ENCODE measurements at regions not wholly inside any gene's neighbourhood (a gene's known extent, or its start where the extent isn't known, plus 50 kb on each side); places are given as distances from the start of the nearest gene placed in this dataset.
"Not testable (repeated sequence)": the region's sequence is repeated elsewhere in the genome, so short reads cannot be mapped to it uniquely, and the experiment has no call there.

GRCh38 chr3:154902495-154902894 lies 177.6 kb upstream of the MME start:
- DNase-seq (ENCODE audit: low spot score); FAIRE-seq: not testable (repeated sequence)

GRCh38 chr3:154901278-154901677 lies 178.8 kb upstream of the MME start:
- DNase-seq (ENCODE audit: low spot score) (no peak), FAIRE-seq (no peak)

- FAIRE-seq = no peak
- DNase-seq (ENCODE audit: low spot score) = no peak
These were observed 179.3 kb upstream of the MME start for GRCh38 chr3:154900816-154901215.

- no peak for DNase-seq (ENCODE audit: low spot score)
- FAIRE-seq = no peak
These were observed 181.2 kb upstream of the MME start for GRCh38 chr3:154898916-154899315.

- no peak for DNase-seq (ENCODE audit: low spot score)
- no peak for FAIRE-seq
These were observed 181.7 kb upstream of the MME start for GRCh38 chr3:154898443-154898842.

GRCh38 chr3:154893813-154894212 lies 186.3 kb upstream of the MME start:
- FAIRE-seq = no peak
- DNase-seq (ENCODE audit: low spot score) = no peak

- FAIRE-seq = no peak
These were observed 190.9 kb upstream of the MME start for GRCh38 chr3:154889227-154889634.

GRCh38 chr3:154887869-154888268 lies 192.2 kb upstream of the MME start:
- FAIRE-seq (no peak), DNase-seq (ENCODE audit: low spot score) (no peak)

More at GRCh38 chr3:154889227-154889634, 190.9 kb upstream of the MME start:
- DNase-seq (ENCODE audit: low spot score) = no peak

- DNase-seq (ENCODE audit: low spot score) (peak; percentile 96), FAIRE-seq (peak; percentile 97)
These were observed 193.7 kb upstream of the MME start for GRCh38 chr3:154886437-154886836.

GRCh38 chr3:154885418-154885817 lies 194.7 kb upstream of the MME start:
- no peak for FAIRE-seq
- DNase-seq (ENCODE audit: low spot score) = no peak

GRCh38 chr3:154884952-154885351 lies 195.2 kb upstream of the MME start:
- DNase-seq (ENCODE audit: low spot score) = no peak
- FAIRE-seq = no peak

GRCh38 chr3:154875142-154875541 lies 205.0 kb upstream of the MME start:
- DNase-seq (ENCODE audit: low spot score) (no peak), FAIRE-seq (no peak)

- FAIRE-seq (no peak), DNase-seq (ENCODE audit: low spot score) (no peak)
These were observed 207.4 kb upstream of the MME start for GRCh38 chr3:154872696-154873095.

- FAIRE-seq (no peak), DNase-seq (ENCODE audit: low spot score) (no peak)
These were observed 208.0 kb upstream of the MME start for GRCh38 chr3:154872074-154872473.

- FAIRE-seq (no peak), DNase-seq (ENCODE audit: low spot score) (no peak)
These were observed 215.2 kb upstream of the MME start for GRCh38 chr3:154864947-154865346.

GRCh38 chr3:154862265-154862664 lies 217.9 kb upstream of the MME start:
- FAIRE-seq (no peak), DNase-seq (ENCODE audit: low spot score) (no peak)

- not testable (repeated sequence) for FAIRE-seq; DNase-seq (ENCODE audit: low spot score)
These were observed 227.1 kb upstream of the MME start for GRCh38 chr3:154852998-154853397.

GRCh38 chr3:154852515-154852914 lies 227.6 kb upstream of the MME start:
- DNase-seq (ENCODE audit: low spot score) (no peak), FAIRE-seq (no peak)

- DNase-seq (ENCODE audit: low spot score) = no peak
- FAIRE-seq = no peak
These were observed 228.5 kb upstream of the MME start for GRCh38 chr3:154851644-154852043.

GRCh38 chr3:154850921-154851320 lies 229.2 kb upstream of the MME start:
- FAIRE-seq = no peak

GRCh38 chr3:154849408-154849807 lies 230.7 kb upstream of the MME start:
- DNase-seq (ENCODE audit: low spot score) = no peak
- no peak for FAIRE-seq

More at GRCh38 chr3:154850921-154851320, 229.2 kb upstream of the MME start:
- no peak for DNase-seq (ENCODE audit: low spot score)

- DNase-seq (ENCODE audit: low spot score) (no peak), FAIRE-seq (no peak)
These were observed 235.3 kb upstream of the MME start for GRCh38 chr3:154844863-154845262.

- DNase-seq (ENCODE audit: low spot score) (no peak), FAIRE-seq (no peak)
These were observed 236.5 kb upstream of the MME start for GRCh38 chr3:154843647-154844046.

GRCh38 chr3:154842536-154842935 lies 237.6 kb upstream of the MME start:
- DNase-seq (ENCODE audit: low spot score) = no peak
- no peak for FAIRE-seq
